SU-DHL-6 (cell line): ENCODE measurements at regions not wholly inside any gene's neighbourhood (a gene's known extent, or its start where the extent isn't known, plus 50 kb on each side); places are given as distances from the start of the nearest gene placed in this dataset.

Experiments used
- EZH2phosphoT487 ChIP-seq: fragments of 200-600 bp; sonication (generic), shearing (Covaris generic); conservative IDR thresholded peaks from 2 replicates; pipeline ENCODE4 v1.6.1; 2018; ENCODE audit warnings: mild to moderate bottlenecking, antibody characterized with exemption, low read length, moderate library complexity, mixed read lengths
- TF ChIP-seq, protein P1 (sequence below): fragments of 200-600 bp; sonication (generic); IDR thresholded peaks from one replicate; pipeline ENCODE4 v1.5.1; 2017; ENCODE audit warnings: antibody characterized with exemption, mild to moderate bottlenecking, low read length, moderate library complexity; ENCODE audit not compliant: insufficient read depth, poor library complexity, severe bottlenecking

DNA sequence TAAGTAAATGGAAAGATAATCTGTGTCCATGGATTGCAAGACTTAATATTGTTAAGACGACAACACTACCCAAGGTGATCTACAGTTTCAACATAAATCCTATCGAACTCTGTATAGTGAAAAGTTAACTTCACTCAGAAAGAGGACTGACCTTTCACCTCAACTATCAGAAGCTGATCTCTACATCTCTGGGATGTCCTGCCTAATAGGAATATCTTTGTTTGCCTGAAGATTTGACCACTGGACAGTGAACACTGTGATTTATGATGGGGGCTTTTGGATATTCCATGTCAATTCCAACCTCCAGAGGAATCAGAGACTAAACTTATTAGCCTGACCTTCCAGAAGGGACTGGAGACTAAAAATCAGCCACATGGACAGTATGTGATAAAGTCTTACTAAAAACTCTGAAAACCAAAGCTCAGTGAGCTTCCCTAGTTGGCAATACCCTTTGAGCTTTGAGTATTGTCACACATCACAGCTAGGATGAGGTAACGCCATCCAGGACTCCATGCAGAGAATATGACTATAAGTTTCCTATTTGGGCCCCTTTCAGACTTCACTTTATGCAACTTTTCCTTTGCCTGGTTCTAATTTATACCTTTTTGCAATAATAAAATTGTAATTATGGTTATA lies 164.9 kb upstream of the SETMAR start:
- TF ChIP-seq, protein P1, sequence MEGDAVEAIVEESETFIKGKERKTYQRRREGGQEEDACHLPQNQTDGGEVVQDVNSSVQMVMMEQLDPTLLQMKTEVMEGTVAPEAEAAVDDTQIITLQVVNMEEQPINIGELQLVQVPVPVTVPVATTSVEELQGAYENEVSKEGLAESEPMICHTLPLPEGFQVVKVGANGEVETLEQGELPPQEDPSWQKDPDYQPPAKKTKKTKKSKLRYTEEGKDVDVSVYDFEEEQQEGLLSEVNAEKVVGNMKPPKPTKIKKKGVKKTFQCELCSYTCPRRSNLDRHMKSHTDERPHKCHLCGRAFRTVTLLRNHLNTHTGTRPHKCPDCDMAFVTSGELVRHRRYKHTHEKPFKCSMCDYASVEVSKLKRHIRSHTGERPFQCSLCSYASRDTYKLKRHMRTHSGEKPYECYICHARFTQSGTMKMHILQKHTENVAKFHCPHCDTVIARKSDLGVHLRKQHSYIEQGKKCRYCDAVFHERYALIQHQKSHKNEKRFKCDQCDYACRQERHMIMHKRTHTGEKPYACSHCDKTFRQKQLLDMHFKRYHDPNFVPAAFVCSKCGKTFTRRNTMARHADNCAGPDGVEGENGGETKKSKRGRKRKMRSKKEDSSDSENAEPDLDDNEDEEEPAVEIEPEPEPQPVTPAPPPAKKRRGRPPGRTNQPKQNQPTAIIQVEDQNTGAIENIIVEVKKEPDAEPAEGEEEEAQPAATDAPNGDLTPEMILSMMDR, result no peak
- no peak for TF ChIP-seq EZH2phosphoT487
